Suprapubic skin (tissue), 4 donors: ENCODE measurements at regions not wholly inside any gene's neighbourhood (a gene's known extent, or its start where the extent isn't known, plus 50 kb on each side); places are given as distances from the start of the nearest gene placed in this dataset.

Experiments used
- DNase-seq, 2 donors: peaks; one replicate each; pipeline ENCODE4 v3.0.0-alpha.2; 2019; ENCODE audit warnings: low spot score in 2 of 2
- H3K27ac ChIP-seq: fragments of 200-600 bp; sonication (generic); one replicate; pipeline ENCODE4 v1.5.1; 2019
- H3K27me3 ChIP-seq: fragments of 200-600 bp; sonication (generic); one replicate; pipeline ENCODE4 v1.5.1; 2019
- H3K36me3 ChIP-seq: fragments of 200-600 bp; sonication (generic); one replicate; pipeline ENCODE4 v1.5.1; 2019
- H3K4me1 ChIP-seq: fragments of 200-600 bp; sonication (generic); one replicate; pipeline ENCODE4 v1.5.1; 2019
- H3K4me3 ChIP-seq: fragments of 200-600 bp; sonication (generic); one replicate; pipeline ENCODE4 v1.5.1; 2019; ENCODE audit warnings: mild to moderate bottlenecking
- H3K9me3 ChIP-seq: fragments of 200-600 bp; sonication (generic); one replicate; pipeline ENCODE4 v1.5.1; 2019
- EP300 ChIP-seq: sonication (generic); formaldehyde crosslinking; IDR thresholded peaks from one replicate; pipeline ENCODE4 v1.6.1; 2017; ENCODE audit warnings: antibody characterized with exemption
- POLR2A ChIP-seq, 2 donors: fragments of 450-650 bp; IDR thresholded peaks; one replicate each; pipeline ENCODE4 v1.6.1; 2017; ENCODE audit warnings: antibody characterized with exemption in 2 of 2, mild to moderate bottlenecking in 2 of 2, moderate library complexity in 2 of 2
- POLR2AphosphoS5 ChIP-seq, 3 donors: sonication (generic); formaldehyde crosslinking; IDR thresholded peaks; one replicate each; pipeline ENCODE4 v1.6.1; 2017; ENCODE audit warnings: antibody characterized with exemption in 3 of 3
- WGBS: methylation state at CpG from one replicate; pipeline ENCODE4 v1.1.5; 2018; 5-methylcytosine and 5-hydroxymethylcytosine counted together
- TF ChIP-seq, protein P1 (sequence below), 2 donors: fragments of 200-600 bp in 1 of 2; fragments of 450-650 bp in 1 of 2; sonication (generic) in 1 of 2; IDR thresholded peaks; one replicate each; pipeline ENCODE4 v1.5.1; 2016 to 2019; ENCODE audit warnings: antibody characterized with exemption in 2 of 2, mild to moderate bottlenecking in 1 of 2, moderate library complexity in 1 of 2

DNA sequence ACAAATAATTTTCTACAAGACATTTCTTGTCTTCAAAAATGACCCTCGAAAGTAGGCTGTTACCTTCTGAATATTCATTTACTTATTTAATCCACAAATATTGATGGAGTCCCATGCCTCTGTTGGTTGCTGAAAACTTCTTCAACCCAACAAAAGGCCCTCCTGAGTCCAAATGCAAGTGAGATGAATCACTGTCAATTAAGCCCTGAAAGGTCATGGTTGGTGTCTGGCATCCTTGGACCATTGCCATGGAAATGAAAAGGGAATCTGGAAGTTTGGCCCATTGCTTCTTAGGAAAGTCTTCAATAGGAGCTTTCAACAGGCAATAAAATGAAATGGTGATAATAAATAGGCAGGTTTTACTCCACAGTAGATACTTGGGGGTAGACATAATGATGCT, 364.7 kb upstream of the DYNLRB2 start:
- Histone ChIP-seq H3K4me3 (no peak overlapping the region), H3K4me1 (no peaks in the 10 kb centered on the region), H3K27ac (no peak overlapping the region), H3K36me3 (no peaks in the 10 kb centered on the region), H3K9me3 (no peaks in the 10 kb centered on the region), H3K27me3 (no peaks in the 10 kb centered on the region)
- WGBS: 95% methylated on average over 1 of the region's 1 CpG
- no peak for DNase-seq
- no peak for TF ChIP-seq EP300
- TF ChIP-seq POLR2AphosphoS5 (IDR thresholded peaks at IDR 0.05): no peak
- TF ChIP-seq, protein P1, sequence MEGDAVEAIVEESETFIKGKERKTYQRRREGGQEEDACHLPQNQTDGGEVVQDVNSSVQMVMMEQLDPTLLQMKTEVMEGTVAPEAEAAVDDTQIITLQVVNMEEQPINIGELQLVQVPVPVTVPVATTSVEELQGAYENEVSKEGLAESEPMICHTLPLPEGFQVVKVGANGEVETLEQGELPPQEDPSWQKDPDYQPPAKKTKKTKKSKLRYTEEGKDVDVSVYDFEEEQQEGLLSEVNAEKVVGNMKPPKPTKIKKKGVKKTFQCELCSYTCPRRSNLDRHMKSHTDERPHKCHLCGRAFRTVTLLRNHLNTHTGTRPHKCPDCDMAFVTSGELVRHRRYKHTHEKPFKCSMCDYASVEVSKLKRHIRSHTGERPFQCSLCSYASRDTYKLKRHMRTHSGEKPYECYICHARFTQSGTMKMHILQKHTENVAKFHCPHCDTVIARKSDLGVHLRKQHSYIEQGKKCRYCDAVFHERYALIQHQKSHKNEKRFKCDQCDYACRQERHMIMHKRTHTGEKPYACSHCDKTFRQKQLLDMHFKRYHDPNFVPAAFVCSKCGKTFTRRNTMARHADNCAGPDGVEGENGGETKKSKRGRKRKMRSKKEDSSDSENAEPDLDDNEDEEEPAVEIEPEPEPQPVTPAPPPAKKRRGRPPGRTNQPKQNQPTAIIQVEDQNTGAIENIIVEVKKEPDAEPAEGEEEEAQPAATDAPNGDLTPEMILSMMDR (IDR thresholded peaks at IDR 0.05): no peak
- no peak for TF ChIP-seq POLR2A (IDR thresholded peaks at IDR 0.05)

DNA sequence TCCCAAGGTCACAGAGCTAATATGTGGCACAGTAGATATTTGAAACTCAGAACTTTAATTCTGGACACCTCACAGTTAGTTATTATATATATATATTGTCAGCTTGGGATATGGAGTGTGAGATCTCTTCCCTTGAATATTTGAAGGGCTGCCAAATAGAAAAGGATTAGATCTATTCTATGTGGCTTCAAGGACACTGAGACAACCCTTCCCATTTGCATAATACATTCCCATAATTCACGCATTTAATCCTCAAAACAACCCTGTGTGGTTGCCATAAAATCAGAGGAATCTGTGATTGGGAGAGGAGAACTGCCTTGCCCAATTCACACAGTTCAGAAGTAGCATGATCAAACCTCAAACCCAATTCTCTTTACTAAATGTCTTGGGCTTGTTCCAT, 365.8 kb upstream of the DYNLRB2 start:
- WGBS: 50% methylated on average over 1 of the region's 1 CpG
- TF ChIP-seq EP300: no peak
- TF ChIP-seq POLR2A (IDR thresholded peaks at IDR 0.05): no peak
- no peak for TF ChIP-seq POLR2AphosphoS5 (IDR thresholded peaks at IDR 0.05)
- TF ChIP-seq, protein P1 (IDR thresholded peaks at IDR 0.05): no peak

DNA sequence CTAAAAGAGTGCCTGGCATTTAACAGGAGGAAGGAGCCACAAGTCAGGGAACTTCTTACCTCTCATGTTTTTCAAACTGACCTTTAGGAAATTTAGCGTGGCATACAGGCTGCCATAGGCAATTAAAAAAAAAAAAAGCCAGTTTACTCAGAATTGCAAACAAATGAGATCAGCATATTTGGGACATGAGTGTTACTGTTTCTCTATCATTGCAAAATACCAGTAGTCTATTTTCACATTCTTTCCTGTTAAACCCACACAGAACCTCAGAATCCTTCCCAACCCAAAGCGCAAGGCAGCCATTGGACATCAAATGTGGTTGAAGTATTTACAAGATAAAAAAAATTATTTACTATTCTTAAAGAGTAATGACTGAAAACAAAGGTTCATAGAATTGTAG, 366.4 kb upstream of the DYNLRB2 start:
- TF ChIP-seq POLR2A (IDR thresholded peaks at IDR 0.05): no peak
- TF ChIP-seq EP300: no peak
- TF ChIP-seq, protein P1 (IDR thresholded peaks at IDR 0.05): no peak
- no peak for TF ChIP-seq POLR2AphosphoS5 (IDR thresholded peaks at IDR 0.05)
- no peak for DNase-seq
- Histone ChIP-seq H3K36me3 (no peaks in the 10 kb centered on the region), H3K4me3 (no peak overlapping the region), H3K27ac (no peak overlapping the region), H3K4me1 (no peaks in the 10 kb centered on the region), H3K27me3 (no peaks in the 10 kb centered on the region), H3K9me3 (no peaks in the 10 kb centered on the region)
- WGBS: 49% methylated on average over 2 of the region's 2 CpGs

More for the DNA sequence above, 365.8 kb upstream of the DYNLRB2 start:
- DNase-seq: no peak
- Histone ChIP-seq H3K27ac (no peak overlapping the region), H3K36me3 (no peaks in the 10 kb centered on the region), H3K4me3 (no peak overlapping the region), H3K9me3 (no peaks in the 10 kb centered on the region), H3K27me3 (no peaks in the 10 kb centered on the region), H3K4me1 (no peaks in the 10 kb centered on the region)

DNA sequence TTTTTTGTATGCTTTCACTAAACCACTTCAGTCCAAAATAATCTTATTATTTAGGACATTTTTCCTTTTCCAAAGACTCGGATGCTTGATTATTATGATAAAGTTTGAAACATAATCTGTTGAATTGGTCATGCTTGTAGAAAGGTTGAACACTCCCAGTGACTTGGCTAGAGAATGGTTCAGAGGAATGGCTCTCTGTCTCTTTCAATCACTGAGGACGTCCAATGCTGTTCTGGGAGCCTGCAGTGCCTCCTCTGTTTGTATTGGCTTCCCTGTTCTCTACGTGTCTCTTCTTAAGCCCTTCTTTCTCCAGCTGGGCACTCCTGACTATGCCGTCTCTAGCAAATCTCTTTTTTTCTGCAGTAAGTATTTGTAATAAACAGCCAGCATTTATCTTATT, 369.0 kb upstream of the DYNLRB2 start:
- WGBS: 65% methylated on average over 4 of the region's 4 CpGs

DNA sequence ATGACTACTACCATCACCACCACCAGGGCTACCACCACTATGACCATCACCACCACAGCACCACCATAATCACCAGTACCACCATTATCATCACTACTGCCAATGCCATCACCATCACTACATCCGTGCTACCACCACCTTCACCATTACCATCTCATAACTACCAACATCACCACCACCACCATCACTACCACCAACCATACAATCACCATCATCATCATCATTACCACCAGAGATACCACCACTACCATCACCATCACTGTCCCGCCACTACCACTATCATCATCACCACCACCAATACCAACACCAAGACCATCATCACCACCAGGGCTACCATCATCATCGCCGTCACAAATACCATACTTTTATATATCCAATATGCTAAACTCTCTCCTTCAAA, 369.6 kb upstream of the DYNLRB2 start:
- WGBS: 82% methylated on average over 4 of the region's 4 CpGs
- Histone ChIP-seq H3K27ac (no peak overlapping the region), H3K4me3 (no peak overlapping the region), H3K4me1 (no peaks in the 10 kb centered on the region), H3K27me3 (no peaks in the 10 kb centered on the region), H3K9me3 (no peaks in the 10 kb centered on the region), H3K36me3 (no peaks in the 10 kb centered on the region)
- TF ChIP-seq, protein P1 (IDR thresholded peaks at IDR 0.05): no peak
- no peak for TF ChIP-seq POLR2A (IDR thresholded peaks at IDR 0.05)
- TF ChIP-seq EP300: no peak
- TF ChIP-seq POLR2AphosphoS5 (IDR thresholded peaks at IDR 0.05): no peak
- no peak for DNase-seq

More for the DNA sequence above, 369.0 kb upstream of the DYNLRB2 start:
- no peak for DNase-seq
- no peak overlapping the region for H3K27ac ChIP-seq
- TF ChIP-seq EP300: no peak
- no peak for TF ChIP-seq POLR2A (IDR thresholded peaks at IDR 0.05)
- TF ChIP-seq POLR2AphosphoS5 (IDR thresholded peaks at IDR 0.05): no peak
- TF ChIP-seq, protein P1 (IDR thresholded peaks at IDR 0.05): no peak
- no peaks in the 10 kb centered on the region for H3K9me3 ChIP-seq
- H3K27me3 ChIP-seq: no peaks in the 10 kb centered on the region
- H3K4me3 ChIP-seq: no peak overlapping the region
- no peaks in the 10 kb centered on the region for H3K4me1 ChIP-seq
- no peaks in the 10 kb centered on the region for H3K36me3 ChIP-seq
